DND-41 (cell line): ENCODE measurements at regions not wholly inside any gene's neighbourhood (a gene's known extent, or its start where the extent isn't known, plus 50 kb on each side); places are given as distances from the start of the nearest gene placed in this dataset.

Experiments used
- ATAC-seq: fragments of 200-7000 bp; cut with Tn5 transposase; 3 replicates; pipeline ENCODE4 v1.9.1; 2021; ENCODE audit warnings: low read depth; ENCODE audit not compliant: insufficient read depth
- DNase-seq: peaks from one replicate; pipeline ENCODE4 v3.0.0-alpha.2; 2020
- H2AFZ ChIP-seq: 2 replicates; pipeline ENCODE4 v1.6.0; 2012; ENCODE audit warnings: low read depth, low read length
- H3K27ac ChIP-seq: 2 replicates; pipeline ENCODE4 v1.5.1; 2012; ENCODE audit warnings: low read length, inconsistent platforms
- H3K27me3 ChIP-seq: fragments of 200-600 bp; sonication (generic); 2 replicates; pipeline ENCODE4 v1.6.0; 2012; ENCODE audit warnings: low read length, mild to moderate bottlenecking, inconsistent platforms; ENCODE audit not compliant: insufficient read depth, poor library complexity
- H3K36me3 ChIP-seq: 2 replicates; pipeline ENCODE4 v1.5.1; 2012; ENCODE audit warnings: low read length, inconsistent platforms; ENCODE audit not compliant: insufficient read depth
- H3K4me1 ChIP-seq: 2 replicates; pipeline ENCODE4 v1.5.1; 2012; ENCODE audit warnings: mild to moderate bottlenecking, low read length; ENCODE audit not compliant: insufficient read depth
- H3K4me2 ChIP-seq: 2 replicates; pipeline ENCODE4 v1.6.0; 2012; ENCODE audit warnings: mild to moderate bottlenecking, moderate library complexity, low read length, inconsistent platforms; ENCODE audit not compliant: insufficient read depth
- H3K4me3 ChIP-seq, 2 experiments: fragments of 200-600 bp in 1 of 2; shearing (Covaris generic) in 1 of 2; 2 replicates each; pipeline ENCODE4 v1.5.1; 2012 to 2016; ENCODE audit warnings: inconsistent platforms in 2 of 2, low read length in 2 of 2, mild to moderate bottlenecking in 2 of 2, low read depth in 1 of 2, moderate library complexity in 1 of 2
- H3K79me2 ChIP-seq: 2 replicates; pipeline ENCODE4 v1.6.0; 2012; ENCODE audit warnings: low read length, inconsistent platforms; ENCODE audit not compliant: insufficient read depth
- H3K9ac ChIP-seq: 2 replicates; pipeline ENCODE4 v1.6.0; 2012; ENCODE audit warnings: low read depth, mild to moderate bottlenecking, inconsistent platforms, low read length, moderate library complexity
- H3K9me3 ChIP-seq: 2 replicates; pipeline ENCODE4 v1.5.1; 2012; ENCODE audit warnings: low read length, moderate library complexity, mild to moderate bottlenecking, inconsistent platforms; ENCODE audit not compliant: insufficient read depth, severe bottlenecking
- H4K20me1 ChIP-seq: 2 replicates; pipeline ENCODE4 v1.6.0; 2012; ENCODE audit warnings: low read length; ENCODE audit not compliant: insufficient read depth
- EZH2 ChIP-seq: IDR thresholded peaks from 3 replicates; pipeline ENCODE4 v1.6.1; 2012; ENCODE audit warnings: borderline replicate concordance, low read depth, mild to moderate bottlenecking, moderate library complexity, low read length, inconsistent platforms; ENCODE audit not compliant: severe bottlenecking
- TF ChIP-seq, protein P1 (sequence below): IDR thresholded peaks from 2 replicates; pipeline ENCODE4 v1.5.1; 2012; ENCODE audit warnings: borderline replicate concordance, low read length, moderate library complexity, mild to moderate bottlenecking; ENCODE audit not compliant: poor library complexity, severe bottlenecking; ENCODE audit errors: extremely low read depth

DNA sequence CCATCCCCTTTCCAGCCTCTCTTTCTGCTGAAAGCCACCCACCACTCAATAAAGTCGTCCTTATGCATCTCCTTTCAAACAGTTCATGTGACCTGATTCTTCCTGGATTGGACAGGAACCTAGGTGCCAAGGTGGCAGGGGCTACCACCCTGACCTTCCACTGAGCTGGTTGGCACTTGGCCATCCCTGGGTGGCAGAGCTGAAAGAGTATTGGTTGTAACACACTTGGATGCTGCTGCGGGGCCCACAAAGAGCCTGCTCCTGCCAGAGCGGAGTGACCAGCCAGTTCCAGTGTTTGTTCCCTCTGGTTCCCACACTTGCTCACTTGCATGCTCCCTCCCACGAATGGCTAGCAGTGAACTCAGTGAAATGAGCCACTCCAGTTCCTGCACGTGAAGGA, 57.2 kb upstream of the OR4C15 start:
- Histone ChIP-seq H2AFZ (no peak overlapping the region), H3K79me2 (no peaks in the 10 kb centered on the region), H3K4me2 (no peak overlapping the region), H3K27ac (no peak overlapping the region), H3K27me3 (no peaks in the 10 kb centered on the region), H3K9me3 (peaks cover 22% of the 10 kb centered on the region), H4K20me1 (no peaks in the 10 kb centered on the region), H3K4me1 (no peaks in the 10 kb centered on the region), H3K36me3 (no peaks in the 10 kb centered on the region), H3K9ac (no peak overlapping the region), H3K4me3 (no peak overlapping the region)
- no peak for DNase-seq
- no peak for ATAC-seq
- TF ChIP-seq, protein P1, sequence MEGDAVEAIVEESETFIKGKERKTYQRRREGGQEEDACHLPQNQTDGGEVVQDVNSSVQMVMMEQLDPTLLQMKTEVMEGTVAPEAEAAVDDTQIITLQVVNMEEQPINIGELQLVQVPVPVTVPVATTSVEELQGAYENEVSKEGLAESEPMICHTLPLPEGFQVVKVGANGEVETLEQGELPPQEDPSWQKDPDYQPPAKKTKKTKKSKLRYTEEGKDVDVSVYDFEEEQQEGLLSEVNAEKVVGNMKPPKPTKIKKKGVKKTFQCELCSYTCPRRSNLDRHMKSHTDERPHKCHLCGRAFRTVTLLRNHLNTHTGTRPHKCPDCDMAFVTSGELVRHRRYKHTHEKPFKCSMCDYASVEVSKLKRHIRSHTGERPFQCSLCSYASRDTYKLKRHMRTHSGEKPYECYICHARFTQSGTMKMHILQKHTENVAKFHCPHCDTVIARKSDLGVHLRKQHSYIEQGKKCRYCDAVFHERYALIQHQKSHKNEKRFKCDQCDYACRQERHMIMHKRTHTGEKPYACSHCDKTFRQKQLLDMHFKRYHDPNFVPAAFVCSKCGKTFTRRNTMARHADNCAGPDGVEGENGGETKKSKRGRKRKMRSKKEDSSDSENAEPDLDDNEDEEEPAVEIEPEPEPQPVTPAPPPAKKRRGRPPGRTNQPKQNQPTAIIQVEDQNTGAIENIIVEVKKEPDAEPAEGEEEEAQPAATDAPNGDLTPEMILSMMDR, result no peak
- TF ChIP-seq EZH2, result no peak

DNA sequence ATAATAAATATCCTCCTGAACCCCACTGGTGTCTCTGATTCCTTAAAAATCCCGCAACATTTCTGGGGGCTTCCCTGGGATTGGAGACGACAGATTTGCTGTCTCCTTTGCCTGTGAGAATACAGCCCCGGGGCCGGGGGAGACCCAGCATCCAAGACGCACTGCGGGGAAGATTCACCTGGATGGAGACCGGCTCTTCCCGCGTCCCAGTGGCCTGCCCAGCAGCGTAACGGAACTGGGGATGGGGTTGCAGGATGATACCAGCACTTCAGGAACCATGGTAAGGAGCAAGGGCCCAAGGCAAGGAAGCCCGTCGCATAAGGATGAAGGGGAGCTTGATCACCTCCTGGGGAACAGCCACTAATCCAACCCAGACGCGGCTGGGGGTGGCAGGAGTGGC, 53.3 kb upstream of the OR4C15 start:
- Histone ChIP-seq H3K36me3 (no peaks in the 10 kb centered on the region), H3K4me1 (no peaks in the 10 kb centered on the region), H3K4me2 (no peak overlapping the region), H3K27me3 (no peaks in the 10 kb centered on the region), H2AFZ (no peak overlapping the region), H3K9ac (no peak overlapping the region), H3K79me2 (no peaks in the 10 kb centered on the region), H3K27ac (no peak overlapping the region), H3K9me3 (peaks cover 12% of the 10 kb centered on the region), H3K4me3 (no peak overlapping the region), H4K20me1 (no peaks in the 10 kb centered on the region)
- TF ChIP-seq EZH2, result no peak
- TF ChIP-seq, protein P1, result no peak
- DNase-seq, result no peak
- ATAC-seq, result no peak

DNA sequence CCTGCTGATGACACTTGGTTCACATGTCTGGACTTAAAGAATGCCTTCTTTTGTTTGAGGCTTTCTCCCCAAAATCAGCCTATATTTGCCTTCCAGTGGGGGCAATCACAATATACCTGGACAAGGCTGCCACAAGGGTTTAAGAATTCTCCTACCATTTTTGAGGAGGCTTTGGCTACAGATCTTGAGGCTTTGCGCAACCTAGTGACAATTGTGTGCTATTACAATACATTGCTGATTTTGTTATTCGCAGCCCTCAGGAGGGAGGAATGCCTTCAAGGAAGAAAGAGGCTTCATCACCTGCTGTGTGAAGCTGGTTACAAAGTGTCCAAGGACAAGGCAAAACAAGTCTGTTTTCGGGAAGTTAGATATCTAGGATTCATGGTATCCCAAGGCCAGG, 50.8 kb upstream of the OR4C15 start:
- H3K4me1 ChIP-seq, result no peaks in the 10 kb centered on the region
- DNase-seq (no peak), ATAC-seq (no peak)
- H3K9ac ChIP-seq, result no peak overlapping the region
- no peaks in the 10 kb centered on the region for H4K20me1 ChIP-seq
- no peak overlapping the region for H3K27ac ChIP-seq
- no peaks in the 10 kb centered on the region for H3K27me3 ChIP-seq
- no peaks in the 10 kb centered on the region for H3K79me2 ChIP-seq
- H3K9me3 ChIP-seq, result peaks cover 4% of the 10 kb centered on the region
- H2AFZ ChIP-seq, result no peak overlapping the region
- TF ChIP-seq EZH2, result no peak
- TF ChIP-seq, protein P1, result peak; percentile 11
- H3K4me2 ChIP-seq, result no peak overlapping the region
- no peak overlapping the region for H3K4me3 ChIP-seq
- no peaks in the 10 kb centered on the region for H3K36me3 ChIP-seq
